GM03348 (cell line): ENCODE measurements at regions not wholly inside any gene's neighbourhood (a gene's known extent, or its start where the extent isn't known, plus 50 kb on each side); places are given as distances from the start of the nearest gene placed in this dataset.

Experiments
- DNase-seq: peaks from one replicate; pipeline ENCODE4 v3.0.0; 2012; ENCODE audit warnings: low spot score

DNA sequence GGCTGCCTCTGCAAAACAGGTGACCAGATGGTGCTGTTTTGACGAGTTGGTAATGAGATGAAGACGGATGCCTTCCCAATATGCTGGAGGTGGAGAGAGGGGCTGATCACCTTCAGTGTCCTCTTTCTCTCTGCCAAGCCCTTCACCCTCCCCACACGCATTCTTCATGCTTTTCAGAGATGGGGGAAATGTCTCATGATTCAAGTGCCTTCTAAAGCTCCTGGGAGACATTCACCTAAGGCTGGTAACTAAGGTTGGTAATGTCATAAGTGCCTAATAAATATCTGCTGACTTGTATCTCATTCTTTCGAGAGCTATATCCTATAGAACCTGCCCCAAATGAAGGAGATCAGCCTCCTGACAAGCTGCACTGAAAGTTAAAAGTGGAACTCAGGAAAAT lies 86.2 kb upstream of the MBNL2 start:
- no peak for DNase-seq

DNA sequence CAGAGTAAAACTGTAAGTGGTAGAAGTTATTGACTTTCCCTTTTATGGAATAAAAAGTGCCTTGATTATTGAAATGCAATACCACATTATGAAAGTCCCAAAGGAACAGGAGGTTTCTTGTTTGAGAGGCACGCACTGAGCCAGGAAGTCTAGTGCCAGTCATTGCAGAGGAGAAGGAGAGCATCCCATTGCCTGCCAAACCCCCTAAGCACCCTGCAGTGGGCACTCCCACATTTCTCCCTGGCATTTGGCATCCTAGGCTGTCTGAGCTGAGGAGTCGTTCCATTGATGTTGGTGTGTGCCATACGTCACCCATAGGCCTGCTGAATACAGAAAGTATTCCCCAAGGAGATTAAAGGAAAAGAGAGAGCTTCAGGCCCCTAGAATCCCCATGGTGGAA lies 85.7 kb upstream of the MBNL2 start:
- no peak for DNase-seq

DNA sequence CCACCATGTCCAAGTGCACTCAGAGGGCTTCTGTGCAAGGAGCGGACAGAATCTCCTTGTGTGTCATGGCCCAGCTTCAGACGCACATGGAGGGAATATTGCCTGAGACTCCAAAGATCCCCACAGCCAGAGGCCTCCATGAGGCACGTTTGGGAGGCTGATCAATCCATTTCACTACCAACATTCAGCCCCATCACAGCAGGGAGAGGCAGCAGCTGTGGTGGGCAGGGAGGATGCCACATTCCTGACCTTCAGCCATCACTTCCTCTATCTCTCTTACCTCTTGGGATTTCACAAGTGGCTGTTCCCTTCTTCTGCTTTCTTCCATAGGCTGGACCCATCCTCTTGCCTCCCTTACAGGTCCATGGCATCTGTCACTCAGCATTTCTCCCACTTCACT lies 82.4 kb upstream of the MBNL2 start:
- no peak for DNase-seq

DNA sequence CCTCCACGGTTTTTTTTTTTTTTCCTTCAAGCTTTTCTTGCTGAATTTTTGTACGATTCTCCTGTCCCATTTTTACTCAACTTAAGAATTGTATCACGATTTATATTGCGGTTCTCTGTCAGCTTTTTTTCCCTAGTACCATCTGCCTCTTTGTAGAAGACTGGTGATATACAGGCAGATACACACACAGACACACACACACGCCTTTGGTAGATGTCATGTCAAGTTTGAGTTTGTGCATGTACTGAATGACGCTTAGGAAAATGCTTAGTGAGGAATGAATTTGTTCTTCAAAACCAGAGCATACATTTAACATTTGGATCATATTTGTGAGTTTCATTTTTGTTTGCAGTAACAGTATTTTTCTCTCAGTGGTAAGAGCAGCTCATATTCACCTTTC lies 82.0 kb upstream of the MBNL2 start:
- DNase-seq: no peak

DNA sequence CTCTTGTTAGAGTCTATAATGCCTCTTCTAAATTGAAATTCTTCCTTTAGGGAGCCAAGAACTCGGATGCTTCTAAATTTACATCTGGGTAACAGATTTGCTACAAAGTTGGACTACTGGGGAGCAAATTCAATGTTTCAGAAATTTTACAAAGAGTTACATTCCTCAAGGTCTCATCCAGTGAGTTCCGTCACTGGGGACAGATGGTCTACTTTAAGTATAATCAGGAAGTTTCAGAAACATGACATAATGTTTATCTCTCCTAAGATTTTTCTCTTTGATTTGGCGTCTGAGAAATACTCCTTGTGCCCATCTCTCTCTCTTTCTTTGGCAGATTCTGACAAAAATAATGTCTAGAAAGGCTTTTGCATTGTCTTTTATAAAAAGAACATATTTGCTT lies 81.5 kb upstream of the MBNL2 start:
- DNase-seq: peak; percentile 25

DNA sequence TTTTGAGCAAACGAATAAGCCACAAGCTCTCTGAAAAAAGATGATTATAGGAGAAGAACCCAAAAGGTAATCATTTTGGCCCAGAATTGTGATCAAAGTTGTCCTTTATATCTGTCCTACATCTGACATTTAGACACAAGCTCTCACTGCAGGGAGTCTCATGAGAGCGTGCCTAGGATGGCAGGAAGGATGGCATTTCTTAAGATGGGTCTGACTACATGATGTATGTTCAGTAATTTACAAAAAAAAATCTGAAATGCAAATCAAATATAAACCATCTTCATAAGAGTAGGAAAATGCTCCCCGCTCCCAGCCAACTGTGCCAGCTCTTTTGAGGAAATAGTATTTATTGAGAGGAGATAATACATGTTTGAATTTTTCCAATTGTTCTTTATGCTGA lies 81.0 kb upstream of the MBNL2 start:
- no peak for DNase-seq

DNA sequence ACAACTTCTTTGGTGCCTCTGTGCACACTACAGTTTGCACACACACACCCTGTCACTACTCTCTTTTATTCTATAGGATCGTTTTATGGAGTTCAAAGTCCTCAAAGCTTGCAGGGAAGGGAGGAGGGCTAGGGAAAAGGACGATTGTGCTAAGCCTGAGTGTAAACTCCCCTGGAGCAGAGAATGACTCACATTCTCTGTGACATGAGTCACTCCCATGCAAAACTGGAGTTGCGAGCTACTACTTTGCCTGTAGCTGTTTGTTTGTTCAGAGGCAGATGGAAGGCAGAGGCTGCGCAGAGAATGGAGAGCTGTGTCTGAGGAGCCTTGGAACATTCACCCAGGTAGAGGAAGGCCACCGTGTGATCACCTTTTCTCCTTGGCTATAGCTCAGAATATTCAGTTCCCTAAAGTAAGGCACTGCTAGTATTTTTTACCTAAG lies 80.5 kb upstream of the MBNL2 start:
- DNase-seq: peak; percentile 83

DNA sequence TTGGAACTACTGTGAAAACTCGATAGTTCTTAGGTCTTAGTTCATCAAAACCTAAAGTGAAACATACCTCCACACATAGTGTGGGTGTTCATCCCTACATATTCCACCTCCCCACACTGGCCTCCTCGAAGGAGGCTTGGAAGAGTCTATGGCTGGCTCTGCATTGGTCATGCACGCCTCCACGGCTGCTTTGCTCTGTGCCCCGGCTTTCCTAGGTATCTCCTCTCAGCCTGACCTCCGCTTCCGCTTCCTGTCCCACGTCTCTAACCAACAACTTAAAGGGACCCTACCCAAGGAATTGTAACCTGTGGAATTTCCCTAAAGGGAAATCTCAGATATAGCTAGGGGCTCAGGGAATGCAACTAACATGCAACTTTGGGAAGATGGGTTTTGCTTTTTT lies 79.7 kb upstream of the MBNL2 start:
- peak; percentile 50 for DNase-seq

DNA sequence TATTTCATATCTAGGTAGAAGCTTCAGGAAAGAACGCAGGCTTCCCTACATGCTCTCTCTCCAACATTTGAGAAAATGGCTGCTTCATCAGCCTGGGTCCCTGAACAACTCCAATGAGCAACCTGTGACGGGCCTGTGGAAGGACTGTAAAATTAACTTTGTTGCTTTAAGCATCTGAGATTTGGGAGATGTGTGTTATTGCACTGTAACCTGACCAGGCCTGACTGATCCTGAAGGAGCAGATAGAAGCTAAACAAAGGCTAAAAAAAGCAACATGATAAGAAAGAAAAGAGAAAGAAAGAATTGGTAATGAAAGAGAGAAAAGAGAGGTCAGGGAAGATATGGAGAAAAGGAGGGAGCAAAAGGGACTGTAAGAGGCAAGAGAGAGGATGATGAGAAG lies 77.1 kb upstream of the MBNL2 start:
- DNase-seq: no peak

DNA sequence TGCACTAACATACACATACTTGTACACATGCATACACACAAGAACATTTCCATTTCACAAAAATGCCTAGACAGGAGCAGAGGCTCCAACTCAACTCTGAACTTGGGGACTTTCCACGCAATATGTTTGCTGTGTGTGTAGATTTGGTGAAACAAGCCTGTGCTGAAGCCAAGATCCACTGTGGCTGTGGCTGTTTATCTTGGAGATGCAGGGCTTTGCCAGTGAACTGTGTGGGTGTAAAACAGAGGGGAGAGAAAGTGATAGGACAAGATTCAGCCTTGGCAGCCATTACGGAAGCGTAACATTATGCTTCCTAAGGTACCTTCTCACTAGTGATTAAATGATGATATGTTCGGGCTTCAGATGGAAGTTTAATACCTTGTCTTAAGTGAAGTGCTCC lies 73.2 kb upstream of the MBNL2 start:
- no peak for DNase-seq

DNA sequence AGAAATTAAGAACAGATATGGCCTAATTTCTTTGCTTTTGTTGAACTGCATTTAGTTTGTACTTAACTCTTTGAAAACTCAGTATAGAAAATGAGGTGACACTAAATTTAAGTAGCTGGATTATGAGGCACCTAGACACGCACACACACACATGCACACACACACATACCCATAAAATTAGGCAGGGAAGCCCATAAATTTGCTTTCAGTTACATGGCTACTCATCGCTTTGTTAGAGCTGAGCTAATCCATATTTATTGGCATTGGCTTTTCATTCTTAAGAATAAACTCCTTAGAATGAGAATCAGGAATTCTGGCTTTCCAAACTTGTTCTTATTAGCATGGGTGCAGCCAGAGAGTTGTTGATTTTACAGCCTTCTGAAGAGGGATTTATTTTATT lies 61.7 kb upstream of the MBNL2 start:
- no peak for DNase-seq

DNA sequence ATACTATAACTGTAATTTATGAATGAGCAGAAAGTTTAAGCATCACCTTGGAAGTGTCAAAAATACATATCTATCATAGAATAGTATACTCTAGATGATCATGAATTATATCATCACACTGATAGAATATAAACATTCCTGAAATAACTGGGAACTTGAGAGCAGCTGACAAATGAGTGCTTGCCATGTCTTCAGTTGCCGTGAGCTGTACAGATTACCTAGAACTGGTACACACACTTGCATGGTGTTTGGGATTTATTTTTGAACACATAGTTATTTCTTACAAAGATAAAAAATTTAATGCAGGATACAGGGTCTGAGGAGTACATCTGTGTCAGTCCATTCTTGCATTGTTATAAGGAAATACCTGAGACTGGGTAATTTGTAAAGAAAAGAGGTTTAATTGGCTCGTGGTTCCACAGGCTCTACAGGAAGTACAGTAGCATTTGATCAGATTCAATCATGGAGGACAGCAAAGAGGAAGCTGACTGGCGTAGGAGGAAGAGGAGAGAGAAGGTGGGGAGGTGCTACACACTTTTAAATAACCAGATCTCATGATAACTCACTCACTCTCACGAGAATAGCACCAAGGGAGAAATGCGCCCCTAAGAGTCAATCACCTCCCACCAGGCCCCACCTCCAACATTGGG lies 60.4 kb upstream of the MBNL2 start:
- no peak for DNase-seq

DNA sequence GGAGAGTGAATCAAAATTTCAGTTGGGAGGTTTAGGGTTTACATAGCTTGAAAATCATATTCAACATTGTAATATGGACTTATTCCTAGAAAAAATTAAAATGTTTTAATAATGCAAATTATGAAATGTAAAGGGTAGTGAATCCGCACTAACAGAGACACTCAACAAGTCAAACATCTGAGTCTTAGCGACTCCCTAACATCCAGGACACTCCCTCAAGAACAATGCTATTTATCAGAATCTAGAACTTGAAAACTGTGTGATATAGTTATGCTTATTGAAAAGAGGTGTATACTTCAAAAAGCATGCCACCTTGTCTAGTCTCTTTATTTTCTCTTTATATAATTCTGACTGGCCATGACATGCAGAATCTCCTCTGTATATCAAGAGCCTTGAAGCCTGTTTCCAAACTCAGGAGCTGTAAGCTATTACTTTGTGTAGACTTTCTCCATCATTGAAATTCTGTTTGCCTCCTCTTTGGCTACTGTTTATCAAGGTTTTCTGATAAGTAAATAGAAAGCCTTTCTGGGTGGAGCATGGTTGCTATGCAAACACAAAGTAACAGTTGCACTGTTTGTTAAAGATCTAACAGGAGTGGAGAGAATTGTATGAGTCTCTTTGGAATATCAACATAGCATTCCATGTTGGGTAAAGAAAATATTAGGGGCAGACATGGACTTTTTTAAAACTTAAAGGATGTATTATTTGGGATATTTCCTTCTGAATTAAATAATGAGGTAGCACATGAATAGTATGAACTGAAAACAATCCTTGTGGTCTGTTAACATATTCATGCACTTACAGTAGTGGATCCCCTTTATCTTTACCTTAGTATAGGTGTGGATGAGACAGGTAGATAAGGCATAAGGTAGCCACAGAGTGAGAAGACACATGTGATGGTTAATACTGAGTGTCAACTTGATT lies 56.4 kb upstream of the MBNL2 start:
- DNase-seq: no peak

DNA sequence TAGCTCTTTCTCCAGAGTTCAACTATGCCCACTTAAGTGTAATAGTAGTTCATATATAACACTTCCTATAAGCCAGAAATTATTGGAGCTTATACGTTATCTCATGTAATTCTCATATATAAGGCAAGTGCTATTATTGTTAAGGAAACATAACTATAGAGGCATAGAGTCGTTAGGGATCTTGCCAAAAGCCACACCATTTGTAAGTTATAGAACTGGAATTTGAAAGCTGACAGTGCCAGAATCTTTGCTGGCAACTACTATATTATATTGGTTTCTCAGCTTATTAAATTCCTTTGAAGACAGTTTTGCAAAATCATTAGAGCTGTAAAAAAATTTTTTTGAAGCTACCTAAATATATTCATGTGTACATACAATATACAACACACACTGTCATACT lies 51.0 kb upstream of the MBNL2 start:
- no peak for DNase-seq
